Brain pericyte (primary cell): ENCODE measurements at regions not wholly inside any gene's neighbourhood (a gene's known extent, or its start where the extent isn't known, plus 50 kb on each side); places are given as distances from the start of the nearest gene placed in this dataset.

Source experiments
- DNase-seq: peaks from one replicate; pipeline ENCODE4 v3.0.0-alpha.2; 2012; ENCODE audit warnings: low read depth, low spot score

DNA sequence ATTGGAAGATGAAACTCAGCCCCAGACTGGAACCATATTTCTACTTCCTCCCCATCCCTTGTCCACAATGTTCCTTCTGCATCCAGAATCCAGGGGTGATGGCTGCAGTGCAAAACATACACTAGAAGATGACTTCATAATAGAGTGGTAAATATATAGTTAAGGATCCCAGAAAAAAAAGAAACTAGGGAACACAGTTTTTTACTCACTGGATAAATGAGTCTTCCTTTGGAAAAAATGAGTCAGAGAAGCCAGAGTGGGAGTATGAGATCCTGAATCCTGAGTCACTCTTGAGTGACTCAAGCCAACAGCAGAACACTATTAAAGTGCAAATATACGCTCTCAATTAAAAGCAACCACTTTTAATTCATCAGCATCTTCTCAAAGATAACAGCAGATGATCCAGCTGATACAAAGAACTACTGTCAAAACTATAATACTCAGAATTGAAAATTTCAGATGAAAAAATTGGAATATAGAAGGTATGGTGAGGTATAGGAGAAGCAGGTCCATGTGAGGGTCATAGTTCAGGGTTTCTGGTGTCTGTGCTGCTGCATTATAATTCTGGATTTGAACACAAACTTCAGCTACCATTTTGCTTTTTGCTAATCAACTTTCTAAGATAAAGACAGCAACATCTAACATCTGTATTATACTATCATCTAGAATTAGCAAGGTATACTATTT is 987.2 kb upstream of the CDH2 start:
- DNase-seq, result no peak

DNA sequence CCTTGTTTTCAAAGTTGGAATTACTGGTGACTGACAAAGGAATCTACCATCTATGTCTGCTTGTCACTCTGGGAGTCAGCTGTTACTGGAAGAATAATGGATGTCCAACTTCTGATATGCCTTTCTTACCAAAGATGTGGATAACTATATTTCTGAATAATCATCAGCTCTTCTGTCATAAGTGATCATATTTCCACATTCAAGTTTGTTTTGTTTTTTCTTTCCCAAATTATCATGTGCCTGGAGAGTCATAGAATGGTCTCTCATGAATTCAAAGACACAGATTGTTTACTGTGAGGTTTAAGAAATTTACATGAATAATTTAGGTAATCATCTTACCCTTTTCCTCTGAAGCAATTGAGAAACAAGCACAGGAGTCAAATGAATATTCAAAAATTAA is 986.7 kb upstream of the CDH2 start:
- DNase-seq, result no peak

DNA sequence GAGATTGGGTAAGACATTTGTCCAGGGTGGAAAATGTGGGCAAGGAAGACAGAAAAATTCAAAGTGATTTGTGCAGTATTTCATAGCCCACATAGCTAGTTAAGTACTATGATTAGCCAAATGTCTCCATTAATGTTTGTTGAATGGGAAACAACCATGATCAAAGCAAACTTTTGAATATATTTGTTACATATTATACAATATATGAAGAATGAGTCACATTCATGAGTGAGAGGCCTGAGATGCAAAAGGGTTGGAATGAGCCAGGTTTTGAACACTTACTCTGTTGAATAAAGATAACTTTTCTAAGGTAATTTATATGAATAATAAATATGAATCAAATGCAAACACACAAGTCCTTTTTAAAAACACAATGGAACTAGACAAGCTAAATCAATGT is 984.5 kb upstream of the CDH2 start:
- no peak for DNase-seq

DNA sequence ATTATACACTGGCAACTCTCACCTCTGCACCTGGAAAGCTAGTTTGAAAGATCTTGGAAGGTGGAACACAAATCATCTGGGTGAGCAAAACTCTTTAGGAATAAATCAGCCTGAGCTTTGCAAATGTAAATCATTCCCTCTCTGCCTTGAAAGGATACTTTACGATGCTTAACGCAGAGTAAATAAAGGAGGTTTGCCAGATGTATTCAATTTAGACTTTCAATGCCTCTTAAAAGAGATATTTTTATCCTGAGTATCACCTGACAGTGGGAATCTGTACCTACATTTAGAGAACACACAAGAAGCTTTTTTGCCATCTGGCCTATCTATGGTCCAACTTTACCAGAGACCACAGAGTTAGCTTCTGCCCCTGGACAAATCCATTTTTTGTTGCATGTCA is 983.2 kb upstream of the CDH2 start:
- DNase-seq, result no peak

DNA sequence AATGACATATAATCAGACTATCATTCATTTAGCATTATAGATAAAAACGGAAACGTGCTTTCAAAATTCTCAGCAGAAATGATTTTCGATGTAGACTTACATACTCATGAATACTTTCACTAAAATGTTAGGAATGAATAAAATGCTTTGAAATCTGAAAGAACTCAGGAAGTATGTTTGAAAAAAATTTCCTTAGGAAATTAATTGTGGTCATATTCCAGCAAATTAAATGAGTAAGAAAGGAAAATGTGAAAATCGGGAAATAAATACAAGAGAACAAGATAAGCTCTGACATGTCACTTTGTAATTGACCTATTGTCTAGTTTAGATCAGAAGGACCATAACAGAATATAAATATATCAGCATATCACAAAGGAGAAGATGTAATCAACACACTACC is 981.0 kb upstream of the CDH2 start:
- DNase-seq, result no peak

DNA sequence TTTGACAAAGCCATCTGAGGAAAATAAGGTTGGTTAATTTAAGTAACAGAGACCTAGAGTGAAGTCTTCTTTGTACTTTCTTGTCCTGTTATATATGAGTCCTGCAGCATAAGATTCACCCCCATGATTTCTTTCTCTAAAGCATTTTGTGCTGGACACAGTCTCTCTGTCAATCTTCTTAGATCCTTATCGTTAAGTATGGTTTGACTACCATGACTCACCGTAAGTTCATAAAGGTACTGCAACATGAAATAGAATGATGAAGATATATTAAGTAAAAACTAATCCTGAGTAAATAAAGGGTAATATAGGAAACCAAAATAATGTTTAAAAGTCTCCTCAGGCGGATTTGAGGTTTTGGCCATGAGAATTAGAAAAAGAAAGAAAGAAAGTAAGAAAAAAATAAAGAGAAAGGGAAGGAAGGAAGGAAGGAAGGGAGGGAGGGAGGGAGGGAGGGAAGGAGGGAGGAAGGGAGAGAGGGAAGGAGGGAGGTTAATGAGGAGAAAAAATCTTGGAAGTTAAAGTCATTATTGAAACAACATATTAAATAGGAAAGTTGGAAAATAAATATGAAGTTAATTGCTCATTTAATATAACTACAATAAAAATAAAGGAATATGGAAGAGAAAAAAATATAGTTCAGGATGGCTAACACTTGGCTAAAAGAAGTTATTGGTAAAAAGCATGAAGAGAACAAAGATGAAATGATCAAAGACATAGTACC is 980.3 kb upstream of the CDH2 start:
- DNase-seq, result no peak

DNA sequence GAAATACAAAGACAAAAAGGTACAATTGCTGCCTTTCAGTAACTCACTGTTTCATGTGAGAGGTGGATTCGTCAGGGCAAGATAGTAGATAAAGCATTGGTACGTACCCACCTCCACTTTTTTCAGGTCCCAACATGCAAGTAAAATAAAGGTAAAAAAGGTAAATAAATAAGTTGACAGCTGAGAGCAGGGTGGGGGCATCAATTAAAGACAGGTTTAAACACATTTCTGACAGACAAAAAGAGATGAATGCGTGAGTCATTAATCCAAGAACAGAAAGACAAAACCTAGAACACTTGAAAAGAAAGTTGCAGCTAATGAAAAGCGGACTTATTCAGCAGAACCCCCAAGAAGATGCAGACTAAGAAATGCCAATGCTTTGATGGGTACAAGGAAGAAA is 979.6 kb upstream of the CDH2 start:
- no peak for DNase-seq

DNA sequence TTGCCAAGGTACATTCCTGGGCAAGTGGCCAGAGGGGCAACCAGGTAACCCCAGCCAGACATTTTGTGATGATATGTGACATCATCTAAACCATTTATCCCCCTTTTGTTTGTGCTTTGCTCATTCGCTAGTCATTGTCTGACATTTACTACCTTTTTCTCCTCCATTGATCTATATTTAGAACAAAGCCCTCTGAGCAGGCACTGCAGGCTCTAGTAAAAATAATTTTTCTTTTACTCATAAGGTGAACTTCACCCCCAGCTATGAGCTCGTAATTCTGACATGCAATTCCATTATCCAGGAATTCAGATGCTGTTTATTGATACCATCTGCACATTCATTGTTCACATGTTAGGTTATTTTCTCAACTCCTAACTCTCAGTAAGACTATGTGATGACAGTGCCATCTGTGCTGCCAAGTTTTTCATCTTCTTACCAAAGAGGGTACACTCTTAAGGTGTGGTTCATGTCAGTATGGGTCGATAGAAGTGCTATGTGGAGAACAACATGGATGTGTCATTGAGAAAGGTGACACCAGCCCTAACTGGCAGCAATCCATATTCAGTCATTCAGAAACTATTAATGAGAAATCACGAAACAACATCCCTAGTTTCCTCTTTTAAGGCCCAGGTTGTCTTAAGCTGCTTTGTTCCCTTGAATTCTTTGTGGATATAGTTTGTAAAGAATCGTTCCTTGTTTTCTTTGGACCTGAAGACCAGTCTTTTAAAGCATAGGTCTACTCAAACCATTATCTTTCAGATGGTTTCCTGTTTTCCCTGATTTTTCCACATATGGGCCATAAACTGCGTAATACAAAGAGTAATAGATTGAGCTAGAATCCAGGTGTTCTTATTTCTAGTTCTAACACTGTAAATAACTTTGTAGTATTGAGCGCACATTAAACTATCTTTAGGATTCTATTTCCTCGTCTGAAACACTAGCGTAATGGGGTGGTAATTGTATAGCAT is 978.1 kb upstream of the CDH2 start:
- DNase-seq, result no peak

DNA sequence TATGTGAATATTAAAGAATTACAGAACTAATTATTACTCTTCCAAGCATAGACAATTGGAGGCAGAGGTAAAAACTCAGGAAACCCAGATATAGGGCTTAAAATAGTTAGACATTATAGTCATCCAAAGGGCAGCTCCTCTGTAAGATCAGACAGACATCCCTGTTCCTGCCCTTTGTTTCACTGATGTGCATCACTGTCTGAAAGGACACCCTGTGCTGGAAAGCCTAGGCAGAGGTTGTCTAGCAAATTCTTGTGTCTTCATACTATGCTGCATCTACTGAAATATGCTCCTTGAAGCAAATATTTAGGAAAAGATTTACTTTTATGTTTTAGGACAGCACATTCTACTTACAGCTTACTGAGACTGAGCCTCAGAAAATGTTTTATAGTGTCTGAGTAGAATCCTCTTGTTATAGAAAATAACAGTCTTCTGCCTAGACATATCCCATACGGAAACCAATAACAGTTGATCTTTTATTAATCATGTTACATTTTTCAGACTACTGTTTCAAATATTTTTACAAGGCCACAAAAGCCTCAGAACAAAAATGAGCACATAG is 977.3 kb upstream of the CDH2 start:
- DNase-seq, result no peak

DNA sequence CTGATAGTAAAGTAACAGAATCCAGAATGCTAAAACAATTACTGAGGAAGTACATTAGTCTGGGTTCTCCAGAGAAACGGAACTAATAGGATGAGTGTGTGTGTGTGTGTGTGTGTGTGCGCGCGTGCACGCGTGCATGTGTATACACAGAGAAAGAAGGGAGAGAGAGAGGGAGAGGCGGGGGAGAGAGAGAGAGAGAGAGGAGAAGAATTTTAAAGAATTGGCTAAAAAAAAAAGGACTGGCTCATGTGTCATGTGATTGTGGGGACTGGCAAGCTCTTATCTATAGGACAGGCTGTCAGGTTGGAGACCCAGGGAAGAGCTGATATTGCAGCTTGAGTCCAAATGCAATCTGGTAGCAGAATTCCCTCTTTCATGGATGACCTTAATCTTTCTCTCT is 976.2 kb upstream of the CDH2 start:
- no peak for DNase-seq

DNA sequence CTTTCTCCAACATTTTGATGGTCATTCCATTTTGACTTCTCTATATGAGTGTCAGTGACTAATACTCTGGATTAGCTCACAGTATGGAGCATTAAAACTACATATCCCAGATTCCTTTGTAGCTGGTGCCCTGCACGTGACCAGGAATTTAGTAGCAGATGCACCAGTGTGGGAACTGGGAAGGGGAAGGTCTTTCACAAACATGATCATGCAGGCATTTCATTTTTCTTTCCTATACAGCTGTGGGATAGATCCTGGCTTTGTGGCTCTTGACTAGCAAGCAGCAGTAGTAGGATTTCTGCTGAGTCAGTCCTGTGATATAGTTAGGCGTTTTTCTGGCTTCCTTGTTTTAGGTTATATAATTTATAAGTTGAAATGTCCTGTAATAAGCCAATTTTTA is 971.0 kb upstream of the CDH2 start:
- no peak for DNase-seq

DNA sequence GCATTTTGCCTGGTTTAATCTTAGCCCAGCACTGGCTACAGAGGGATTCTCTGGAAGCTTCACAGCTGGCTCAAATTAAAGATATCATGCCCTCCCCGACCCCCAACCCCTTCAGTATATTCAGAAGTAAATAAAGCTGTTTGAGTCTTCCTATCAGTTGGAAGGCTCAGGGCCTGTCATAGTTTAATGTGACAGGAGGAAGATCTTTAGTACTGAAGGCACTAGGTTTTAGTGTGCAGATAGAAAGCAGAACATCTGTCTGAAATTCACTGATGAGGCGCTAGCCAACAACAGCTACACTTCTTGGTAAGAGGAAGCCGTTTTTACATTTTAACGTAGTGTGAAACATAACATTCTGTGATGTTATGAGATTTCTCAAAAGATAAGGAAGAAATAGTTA is 969.1 kb upstream of the CDH2 start:
- no peak for DNase-seq

DNA sequence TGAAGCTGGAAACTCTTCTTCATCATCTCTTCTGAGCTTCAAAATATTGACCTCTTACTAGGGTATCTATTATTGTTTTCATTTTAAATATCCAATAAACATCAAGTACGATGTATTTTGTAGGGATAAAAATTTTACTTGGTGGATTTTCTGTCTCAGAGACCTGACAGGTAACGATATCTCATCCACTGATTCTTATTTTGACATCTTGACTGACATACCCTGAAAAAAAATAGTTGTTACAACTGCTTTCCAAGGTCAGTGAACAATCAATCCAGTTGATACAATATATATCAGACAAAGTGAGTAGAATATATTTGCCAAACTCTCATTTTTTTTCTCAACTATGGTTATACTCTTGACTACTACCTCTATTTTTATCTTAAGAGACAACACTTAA is 963.7 kb upstream of the CDH2 start:
- DNase-seq, result no peak

DNA sequence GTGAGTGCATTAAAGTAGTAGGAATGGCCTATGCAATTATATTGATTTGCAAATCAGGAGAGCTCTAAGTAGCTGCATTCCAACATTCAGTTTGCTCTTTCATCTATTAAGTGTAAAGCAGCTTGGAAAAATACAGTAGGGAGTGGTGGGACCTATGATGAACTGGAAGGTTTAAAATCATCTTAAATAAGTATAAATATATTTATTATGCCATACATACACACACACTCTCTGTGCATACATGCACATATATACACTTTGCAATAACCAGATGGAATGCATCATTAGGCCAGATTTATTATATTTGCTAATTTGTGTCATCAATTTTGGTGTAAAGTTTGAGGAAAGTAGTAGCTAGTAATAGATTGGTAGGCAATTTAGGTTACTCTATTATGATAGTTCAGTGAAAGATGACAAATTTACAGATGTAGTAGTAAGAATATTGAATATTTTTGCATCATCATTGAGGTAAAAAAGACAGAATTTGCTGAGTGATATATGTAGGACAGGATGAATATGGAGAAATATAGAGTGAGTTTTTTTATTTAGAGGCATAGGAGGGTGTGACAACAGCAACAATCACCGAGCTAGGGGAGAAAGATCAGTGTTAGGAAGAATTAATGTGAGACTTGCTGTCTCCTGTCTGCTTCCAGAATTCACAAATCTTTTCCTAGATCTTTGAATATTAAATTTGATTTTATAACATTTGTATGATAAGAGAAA is 961.0 kb upstream of the CDH2 start:
- no peak for DNase-seq

DNA sequence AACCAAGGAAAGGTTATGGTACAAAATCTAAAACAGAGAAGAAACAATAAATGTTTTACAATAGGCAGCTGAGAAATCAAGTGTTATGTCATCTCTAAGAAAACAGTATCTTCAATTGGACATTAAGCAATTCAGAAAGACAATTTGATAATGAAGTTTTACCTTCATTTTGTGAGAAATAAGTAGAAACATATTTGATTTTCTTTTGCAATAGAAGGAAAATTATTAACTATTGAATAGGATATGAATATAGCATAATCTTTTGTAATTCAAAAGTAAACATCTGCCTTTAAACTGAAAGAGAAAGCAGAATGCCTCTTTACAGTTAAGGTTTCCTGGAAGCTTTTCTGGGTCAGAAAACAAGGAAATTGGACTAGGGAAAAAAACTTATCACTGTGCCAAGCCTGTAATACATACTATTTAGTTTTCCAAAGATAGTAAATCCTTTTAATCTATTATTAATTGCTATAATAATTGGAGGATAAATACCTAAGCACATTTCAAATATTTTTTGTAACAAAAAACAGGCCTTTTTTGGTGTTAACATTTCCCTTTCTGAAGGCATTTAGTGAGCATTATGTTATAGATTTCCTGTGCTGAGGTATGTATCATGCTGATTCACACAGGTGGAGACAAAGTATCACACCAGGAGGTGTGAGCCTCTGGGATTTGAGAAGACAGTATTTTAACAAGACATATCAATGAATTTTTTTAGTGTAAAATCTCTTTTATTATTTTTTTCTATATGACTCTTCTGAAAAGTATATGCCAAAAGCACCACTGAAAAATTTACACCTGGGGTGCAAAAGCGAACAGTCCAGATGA is 947.0 kb upstream of the CDH2 start:
- DNase-seq, result no peak

DNA sequence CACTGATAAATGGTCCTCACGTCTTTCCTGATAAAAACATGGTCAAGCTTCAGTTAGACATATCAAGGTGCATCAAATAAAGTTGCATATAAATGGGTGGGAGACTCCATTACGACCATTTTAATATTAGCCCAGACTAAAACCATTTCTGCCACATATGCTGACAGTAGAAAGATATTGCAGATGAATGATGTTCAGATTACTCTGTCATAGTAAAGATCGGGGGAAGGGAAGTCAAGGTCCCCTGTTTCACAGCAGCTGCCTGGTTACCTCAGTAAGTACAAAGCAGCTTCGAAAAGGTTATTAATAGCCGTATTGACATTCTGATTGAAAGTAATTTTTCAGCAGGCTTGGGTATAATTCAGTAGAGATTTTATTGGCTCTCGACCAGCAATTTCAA is 927.7 kb upstream of the CDH2 start:
- no peak for DNase-seq

DNA sequence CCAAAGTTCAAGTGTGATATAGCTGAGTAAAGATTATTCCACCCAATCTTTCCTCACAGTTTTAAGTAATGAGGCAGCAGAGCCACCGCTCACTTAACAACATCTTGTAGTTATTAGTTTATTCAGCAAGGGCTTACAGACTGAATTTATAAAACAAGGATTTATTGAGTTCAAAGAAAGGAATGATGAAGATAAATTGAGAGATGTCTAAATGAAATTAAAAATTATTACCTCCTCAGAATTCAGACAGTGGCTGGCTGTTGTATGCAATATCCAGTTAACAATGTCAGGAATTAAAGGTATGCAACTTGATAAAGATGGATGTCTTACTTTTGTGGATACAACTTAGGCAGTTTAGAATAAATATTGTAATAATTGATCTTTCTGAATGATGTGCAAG is 927.3 kb upstream of the CDH2 start:
- DNase-seq, result no peak

DNA sequence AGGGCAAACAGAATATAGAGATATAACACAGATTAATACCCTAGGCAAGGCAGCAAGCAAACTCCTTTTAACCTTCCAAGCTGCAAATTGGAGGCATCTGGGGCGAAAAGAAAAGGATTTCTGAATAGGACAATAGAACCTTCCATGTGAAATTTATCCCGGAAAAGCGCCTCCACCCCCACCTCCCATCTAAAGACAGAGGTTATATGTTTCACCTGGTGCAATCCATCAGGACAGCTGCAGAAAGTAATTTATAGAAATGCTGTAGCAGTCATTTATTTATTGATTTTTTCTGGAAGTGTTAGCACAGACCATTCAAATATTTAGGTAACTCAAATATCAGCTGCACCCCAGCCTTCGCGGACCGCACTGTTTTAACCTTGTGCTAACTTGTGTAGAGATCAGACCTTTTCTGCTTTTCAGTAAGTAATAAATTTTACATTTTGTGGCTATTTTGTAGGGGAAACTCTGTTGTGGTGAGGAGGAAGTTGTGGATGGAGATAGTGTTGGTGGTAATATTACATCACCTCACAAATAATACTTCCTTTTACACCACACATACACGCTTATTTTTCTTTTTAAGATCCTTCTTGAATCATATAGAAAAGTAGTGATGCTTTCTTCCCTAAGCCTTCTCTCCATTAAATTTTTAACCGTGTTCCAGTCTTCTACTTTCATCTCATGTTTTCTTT is 919.3 kb upstream of the CDH2 start:
- DNase-seq, result no peak

DNA sequence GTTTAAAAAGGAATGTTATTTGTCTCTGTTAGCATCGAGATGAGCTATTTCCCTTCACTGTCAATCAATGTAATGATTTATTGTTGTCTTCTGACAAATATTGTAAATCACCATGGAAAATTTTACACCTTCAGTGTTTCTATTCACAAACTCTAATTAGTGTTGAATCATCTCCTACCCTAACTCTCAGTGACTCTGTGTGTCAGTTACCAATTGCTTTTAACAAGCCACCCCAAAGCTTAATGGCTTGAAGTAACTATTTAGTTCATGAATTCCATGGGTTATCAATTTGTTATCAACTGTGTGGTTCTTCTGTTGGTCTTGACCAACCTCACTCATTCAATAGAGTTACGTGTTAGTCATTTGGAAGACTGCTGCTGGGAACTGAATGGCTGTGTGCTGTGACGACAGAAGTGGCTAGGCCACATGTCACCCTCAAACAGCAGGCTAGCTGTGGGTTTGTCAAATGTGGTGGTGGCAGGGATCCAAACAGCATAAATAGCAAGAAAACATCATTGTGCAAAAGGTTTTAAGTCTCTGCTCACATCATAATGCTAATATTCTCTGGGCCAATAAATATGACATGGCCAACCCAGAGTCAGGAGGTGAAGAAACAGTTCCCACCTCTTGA is 910.8 kb upstream of the CDH2 start:
- DNase-seq, result no peak

DNA sequence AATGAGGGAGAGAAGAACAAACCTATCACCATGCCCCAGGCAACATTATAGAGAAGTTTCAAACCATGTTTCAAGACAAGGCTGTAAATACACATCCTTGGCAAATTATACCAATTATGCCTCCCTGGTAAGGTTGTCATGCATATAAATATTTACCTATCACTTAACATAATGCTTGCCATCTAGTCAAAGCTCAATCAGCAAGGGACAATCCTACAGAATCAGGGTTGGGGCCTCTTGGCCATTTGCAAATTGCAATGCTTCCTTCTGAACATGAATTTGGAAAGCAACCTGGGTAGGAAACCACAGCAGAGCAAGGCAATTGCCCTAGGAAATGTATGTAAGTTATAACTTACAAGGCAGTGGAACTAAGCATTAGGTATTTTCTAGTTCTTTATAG is 907.2 kb upstream of the CDH2 start:
- DNase-seq, result no peak
